ENCODE measurements at regions not wholly inside any gene's neighbourhood (a gene's known extent, or its start where the extent isn't known, plus 50 kb on each side); places are given as distances from the start of the nearest gene placed in this dataset.

DNA sequence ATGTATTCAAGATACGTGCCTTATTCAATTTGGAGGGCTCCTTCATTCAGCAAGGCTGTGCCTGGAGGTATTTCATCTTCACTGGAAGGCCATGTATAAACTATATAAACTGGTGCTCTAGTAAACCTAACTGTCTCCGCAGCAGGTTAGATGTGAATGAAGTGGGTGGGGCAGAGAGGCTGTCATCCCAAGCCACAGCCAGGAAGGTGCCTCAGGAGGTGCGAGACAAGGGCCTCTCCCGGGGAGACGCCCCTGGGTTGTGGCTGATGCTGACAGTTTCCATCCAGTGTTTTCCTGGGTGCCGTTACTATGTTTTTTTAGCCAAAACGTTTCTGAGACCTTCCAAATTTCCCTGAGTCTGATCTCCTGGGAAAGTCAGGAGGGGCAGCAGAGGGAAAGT is 221.5 kb upstream of the RPL34 start:
- no peak for DNase-seq

- DNase-seq, result no peak
These were observed 222.1 kb upstream of the RPL34 start for GRCh38 chr4:108398316-108398715.

GRCh38 chr4:108397850-108398249 is 222.5 kb upstream of the RPL34 start:
- DNase-seq, result no peak

DNA sequence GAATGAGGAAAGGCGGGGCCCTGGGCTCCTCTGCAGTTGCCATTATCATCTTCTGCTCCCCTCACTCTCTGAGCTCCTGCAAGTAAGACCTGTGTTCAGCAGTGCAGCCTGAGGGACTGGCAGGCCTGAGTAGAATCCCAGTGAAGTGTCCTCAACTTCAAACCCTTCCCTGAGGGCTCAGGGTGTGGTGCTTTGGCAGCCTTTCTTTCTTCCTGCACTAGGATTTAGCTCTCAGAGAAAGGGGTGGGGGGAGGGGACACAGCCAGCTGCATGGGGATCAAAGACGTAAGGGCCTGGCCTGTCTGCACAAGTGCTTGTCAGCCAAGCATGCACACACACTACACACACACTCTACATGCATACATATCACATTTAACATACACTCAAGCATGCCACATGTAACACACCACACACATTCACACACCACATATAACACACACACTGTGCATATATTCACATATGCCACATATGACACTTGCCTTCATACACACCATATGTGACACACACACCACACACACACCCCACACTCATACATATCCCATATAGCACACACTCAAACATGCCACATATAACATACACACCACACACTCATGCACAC is 223.4 kb upstream of the RPL34 start:
- DNase-seq, result no peak

GRCh38 chr4:108395786-108396185 is 224.6 kb upstream of the RPL34 start:
- no peak for DNase-seq

DNA sequence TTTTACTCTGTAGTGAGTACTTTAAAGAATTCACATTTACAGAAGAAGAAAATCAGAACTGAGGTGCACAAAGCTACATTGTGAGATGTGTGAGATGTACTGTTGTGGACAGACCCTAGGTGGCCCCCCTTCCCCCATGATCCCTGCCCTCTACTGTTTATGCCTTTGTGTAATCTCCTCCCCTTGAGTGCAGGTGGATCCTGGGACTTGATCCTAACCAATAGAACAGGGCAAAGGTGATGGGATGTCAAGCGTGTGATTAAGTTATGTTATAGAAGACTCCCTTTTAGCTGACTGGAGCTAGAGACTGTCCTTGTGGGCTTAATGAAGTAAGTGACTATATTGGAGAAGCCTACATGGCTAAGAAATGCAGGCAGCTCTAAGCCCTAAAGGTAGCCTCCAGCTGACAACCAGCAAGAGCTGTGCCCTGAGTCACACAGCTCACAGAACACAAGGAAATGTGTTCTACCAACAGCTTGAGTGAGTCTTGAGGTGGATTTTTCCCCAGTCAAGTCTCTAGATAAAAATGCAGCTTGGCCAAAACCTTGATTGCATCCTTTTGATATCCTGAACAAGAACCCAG is 225.2 kb upstream of the LEF1 start:
- no peak for DNase-seq

DNA sequence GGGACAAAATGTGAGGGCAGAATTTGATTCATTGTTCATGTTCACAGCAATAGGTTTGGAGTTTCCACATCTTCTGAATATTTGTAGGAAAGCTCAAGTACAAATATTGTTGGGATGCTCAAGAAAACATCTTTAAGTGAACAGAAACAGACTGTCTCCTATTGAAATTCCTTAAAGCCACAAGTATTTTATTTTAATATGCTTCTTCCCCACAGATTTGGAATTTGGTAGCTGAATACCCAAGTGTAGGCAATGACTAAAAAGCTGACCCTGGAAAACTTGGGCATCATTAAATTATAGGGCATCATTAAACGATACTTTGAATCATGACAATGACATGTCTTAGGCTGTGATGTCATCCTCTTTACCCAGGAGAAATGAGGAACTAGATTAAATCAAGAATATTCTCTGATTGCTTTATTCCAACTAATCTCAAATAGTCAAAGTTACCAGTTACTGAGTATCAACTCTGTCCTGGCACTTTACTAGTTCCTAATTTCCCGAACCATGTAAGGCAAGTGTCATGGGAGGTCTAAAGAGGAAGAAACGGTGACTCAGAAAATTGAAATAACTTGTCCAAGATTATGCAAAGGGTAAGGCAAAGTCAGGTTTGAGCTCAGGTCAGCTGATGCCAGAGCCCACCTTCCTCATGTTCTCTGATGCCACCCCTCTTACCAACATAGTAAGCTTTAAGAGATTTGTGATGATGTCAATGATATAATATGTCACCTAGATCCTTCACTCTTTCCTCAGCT is 223.1 kb upstream of the LEF1 start:
- DNase-seq, result no peak

DNA sequence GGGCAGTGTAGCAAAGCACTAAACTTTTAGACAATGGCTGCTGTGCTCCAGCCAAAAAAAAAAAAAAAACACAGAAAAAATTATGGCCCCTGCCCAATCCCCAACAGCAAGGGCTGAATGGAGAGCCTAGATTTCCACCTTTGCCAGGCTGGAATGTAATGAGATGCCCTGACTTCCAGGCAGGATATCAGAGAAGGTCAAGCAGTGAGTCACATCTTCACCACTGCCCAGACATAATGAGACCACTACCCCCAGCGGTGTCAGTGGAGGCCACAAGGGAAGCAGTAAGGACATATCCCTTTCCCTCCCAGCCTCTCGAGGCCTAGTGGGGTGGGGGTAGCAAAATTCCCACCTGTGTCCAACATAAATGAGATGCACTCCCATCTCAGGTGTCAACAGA is 216.3 kb upstream of the LEF1 start:
- no peak for DNase-seq

GRCh38 chr4:108384544-108384943 is 215.8 kb upstream of the LEF1 start:
- DNase-seq, result no peak

DNA sequence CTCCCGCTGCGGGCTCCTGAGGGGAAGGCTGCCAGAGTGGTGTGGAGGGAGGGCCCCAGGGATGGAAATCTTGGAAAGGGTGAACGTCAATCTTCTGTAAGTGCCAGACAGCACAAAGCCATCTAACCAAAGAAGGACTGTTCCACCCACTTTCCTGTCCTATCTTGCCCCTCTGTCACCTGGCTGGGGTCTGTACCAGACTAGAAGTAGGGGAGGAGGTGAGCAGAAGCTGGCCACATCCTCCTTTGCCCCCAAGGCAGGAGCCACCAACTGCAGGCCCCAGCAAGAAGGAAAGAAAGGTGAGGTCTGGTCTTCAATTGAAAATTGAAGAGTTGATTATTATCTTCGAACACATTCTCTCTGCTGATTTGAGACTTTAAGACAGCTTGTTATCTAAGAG is 214.4 kb upstream of the LEF1 start:
- no peak for DNase-seq

DNA sequence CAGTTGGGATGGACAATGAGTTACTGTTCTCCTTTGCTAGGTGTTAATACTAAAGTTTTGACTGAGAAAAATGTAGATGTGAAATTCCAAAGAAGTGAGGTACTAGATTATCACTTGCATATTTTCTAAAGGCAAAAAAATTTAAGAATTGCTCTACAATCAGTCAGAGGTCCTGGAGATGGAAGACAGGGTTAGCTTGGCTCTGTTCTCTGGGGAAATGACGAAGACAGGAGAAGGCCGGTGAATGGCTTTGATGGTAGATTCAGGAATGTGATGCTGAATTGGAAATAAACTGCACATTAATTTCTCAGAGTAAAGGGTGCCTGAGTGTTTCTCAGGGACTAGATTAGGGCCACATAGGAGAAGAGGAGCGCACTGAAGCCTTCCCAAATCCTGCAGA is 214.0 kb upstream of the LEF1 start:
- DNase-seq, result no peak

GRCh38 chr4:108378164-108378563 is 209.4 kb upstream of the LEF1 start:
- no peak for DNase-seq

DNA sequence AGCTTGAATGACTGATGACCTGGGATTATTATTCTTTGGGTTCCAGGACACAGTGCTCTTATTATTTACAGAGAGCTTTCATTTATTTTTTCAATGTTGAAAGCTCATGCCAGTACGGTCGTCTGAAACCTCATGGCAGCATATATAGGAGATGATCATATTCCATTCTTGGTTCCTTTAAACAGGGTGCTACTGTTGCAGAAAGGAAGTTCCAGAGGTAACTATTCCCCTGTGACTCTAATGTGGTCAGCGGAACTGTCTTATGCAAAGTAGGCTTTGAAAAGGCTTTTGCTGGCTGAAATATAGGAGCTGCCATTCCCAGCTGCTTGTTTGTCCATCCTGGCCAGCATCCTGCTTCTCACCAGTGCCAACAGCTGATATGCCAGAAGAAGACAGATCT is 208.3 kb upstream of the LEF1 start:
- DNase-seq, result no peak

DNA sequence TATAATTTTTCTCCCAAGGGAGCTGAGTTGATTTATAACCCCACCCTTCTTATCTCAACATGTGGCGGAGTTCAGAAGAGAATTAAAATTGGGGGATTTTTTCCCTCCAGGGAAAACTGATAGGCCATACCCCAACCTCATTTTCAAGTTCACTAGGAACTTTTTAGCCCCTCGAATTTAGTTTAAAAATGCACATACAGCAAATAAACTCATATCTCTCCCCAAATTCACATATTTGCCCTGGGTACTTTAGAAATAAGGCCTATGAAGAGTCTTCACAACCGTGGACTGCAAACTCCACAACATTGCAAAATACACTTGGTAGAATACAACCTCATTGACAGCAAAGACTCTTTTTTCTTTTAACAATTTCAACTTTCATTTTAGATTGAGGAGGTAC is 206.7 kb upstream of the LEF1 start:
- no peak for DNase-seq

- no peak for DNase-seq
These were observed 203.9 kb upstream of the LEF1 start for GRCh38 chr4:108372681-108373080.

DNA sequence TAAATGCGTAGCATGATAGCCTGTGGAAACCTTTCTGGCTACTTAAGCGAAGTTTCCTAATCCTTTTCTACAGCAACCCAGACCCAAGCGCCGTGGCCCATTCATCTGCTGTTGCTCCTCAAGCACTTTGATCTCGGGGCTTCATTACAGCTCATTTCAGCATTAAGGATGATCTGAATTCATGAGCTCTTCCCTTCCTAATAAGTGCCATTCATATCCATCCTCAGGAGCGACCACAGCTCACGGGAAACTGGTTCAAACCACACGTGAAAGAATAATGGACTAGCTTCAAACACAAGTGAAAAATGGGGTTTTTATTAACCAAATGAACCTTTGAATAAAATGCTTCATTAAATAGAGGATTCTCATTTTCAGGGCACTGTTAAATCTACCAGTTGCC is 202.6 kb upstream of the LEF1 start:
- DNase-seq, result no peak

DNA sequence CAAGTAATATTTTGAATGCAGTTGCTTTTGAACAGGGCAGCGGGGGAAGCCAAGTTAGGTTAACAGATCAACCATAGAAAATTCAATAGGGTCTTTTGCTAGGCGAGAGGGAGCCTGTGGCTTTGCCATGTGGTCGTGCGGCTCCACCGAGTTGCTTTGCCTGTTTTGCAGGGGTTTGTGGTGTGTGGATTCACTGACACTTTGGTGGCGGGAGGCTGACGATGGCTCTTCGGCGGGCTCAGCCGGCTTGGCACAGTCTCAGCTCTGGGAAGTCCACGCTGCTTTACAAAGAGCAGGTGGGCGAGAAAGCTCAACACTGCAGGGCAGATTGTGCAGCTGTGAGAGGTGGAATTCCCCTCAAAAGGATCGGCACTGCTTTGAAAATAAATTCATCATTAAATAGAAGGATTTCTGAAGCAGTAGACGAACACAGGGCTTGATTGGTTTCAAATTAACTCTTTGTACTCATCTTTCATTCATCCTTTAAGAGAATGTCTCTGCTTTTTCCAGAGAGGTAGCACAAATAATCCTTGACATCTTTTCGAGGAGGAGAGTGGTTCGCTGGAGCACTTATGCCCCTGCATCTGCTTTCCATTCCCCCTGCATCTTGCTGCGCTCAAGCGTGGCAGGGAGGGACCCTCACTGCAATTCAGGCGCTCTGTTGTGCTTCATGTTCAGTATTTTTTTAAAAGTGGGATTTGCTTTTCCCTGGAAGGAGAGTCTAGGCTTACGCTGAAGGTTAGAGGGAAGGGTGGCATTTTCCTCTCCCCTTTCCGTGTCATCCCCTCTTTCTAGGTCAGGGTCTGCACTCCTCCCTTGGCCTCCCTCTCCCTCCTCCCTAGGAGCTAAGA is 201.8 kb upstream of the LEF1 start:
- DNase-seq, result peak; percentile 22

- no peak for DNase-seq
These were observed 200.4 kb upstream of the LEF1 start for GRCh38 chr4:108369035-108369655.

- DNase-seq, result no peak
These were observed 199.0 kb upstream of the LEF1 start for GRCh38 chr4:108367751-108368150.

- DNase-seq, result no peak
These were observed 198.0 kb upstream of the LEF1 start for GRCh38 chr4:108366716-108367115.

DNA sequence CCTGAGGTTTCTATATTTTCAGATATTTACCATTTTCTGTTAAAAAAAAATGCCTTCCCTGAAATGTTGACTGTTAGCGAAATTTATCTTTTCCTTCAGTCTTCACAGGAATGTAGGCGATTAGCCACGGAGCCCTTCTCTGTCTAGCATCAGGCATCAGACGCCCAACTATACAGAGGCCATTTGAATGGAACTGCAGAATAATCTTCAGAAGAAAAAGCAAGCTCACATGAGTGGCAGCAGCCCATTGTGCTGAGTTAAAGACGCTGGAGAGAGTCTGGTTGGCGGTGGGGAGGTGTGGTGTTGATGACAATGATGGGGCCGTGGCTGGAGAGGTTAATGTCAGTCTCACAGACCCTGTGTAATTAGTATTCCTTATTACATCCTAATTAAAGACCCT is 196.8 kb upstream of the LEF1 start:
- no peak for DNase-seq

DNA sequence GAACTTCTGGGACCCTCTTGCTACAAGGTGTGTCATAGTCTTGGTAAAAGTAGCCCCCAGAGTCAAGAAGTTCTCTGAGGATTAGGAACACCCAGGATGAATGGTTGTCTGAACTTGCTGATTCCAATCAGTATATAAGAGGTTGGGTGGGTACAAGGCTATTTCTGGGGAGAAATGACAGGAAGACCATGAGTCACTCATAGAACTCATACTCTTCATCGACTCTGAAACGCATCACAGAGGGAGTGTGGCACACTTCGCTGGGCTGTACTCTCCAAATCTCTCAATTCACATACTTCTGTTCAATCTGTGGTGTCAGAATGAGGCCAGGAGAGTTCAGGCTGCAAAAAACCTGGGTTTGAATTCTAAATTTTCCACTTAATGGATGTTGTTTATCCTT is 193.2 kb upstream of the LEF1 start:
- no peak for DNase-seq

DNA sequence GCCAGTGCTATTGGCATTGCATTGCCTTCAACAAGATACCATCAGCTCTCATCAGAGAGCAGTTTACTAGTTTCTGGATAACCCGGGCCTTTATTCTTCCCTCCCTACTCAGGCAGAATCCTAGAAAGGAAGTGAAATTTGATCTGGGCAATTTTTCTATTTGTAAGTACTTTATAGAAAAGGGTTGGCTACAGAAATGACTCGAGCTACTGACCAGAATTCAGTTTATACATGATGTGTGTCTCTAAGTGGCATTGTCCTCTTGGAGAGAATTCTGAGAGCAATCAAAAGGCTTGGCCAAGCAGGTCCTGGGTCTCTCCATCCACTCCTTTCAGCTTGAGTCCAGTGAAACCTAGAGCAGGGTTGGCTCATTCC is 192.7 kb upstream of the LEF1 start:
- DNase-seq, result no peak
